Stimulated activated CD4-positive, alpha-beta T cell treated with anti-CD3 and anti-CD28 coated beads, TNF-alpha, amount 100 ng/mL, for 48 hours (primary cell): ENCODE measurements at regions not wholly inside any gene's neighbourhood (a gene's known extent, or its start where the extent isn't known, plus 50 kb on each side); places are given as distances from the start of the nearest gene placed in this dataset.

Experiments
- DNase-seq, 3 donors: peaks; one replicate each; pipeline ENCODE4 v3.0.0-alpha.2; 2020; ENCODE audit warnings: low read depth in 3 of 3

GRCh38 chr5:168219515-168220410 lies 71.7 kb upstream of the WWC1 start:
- peak in 1 of 3 donors; percentile 14 for DNase-seq

DNA sequence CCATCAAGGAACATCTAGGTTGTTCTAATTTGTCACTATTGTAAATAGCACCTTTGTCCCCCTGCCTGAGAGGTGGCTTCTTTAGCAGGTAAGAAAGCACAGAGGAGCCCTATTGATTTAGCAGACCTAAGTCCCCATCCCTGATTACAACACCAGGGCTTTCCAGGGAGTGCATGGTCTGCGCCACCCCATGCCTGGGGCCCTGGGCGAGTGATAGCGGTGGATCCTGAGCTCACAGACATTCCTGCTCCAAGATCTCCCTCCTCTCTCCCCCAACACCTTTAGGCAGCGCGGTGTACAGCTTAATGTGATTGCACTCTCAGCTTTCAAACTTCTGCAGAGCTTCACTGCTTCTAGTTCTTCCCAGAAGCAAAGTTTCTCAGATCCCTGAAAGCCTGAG lies 67.4 kb upstream of the WWC1 start:
- DNase-seq, result no peak

GRCh38 chr5:168226012-168226411 lies 65.4 kb upstream of the WWC1 start:
- no peak for DNase-seq

DNA sequence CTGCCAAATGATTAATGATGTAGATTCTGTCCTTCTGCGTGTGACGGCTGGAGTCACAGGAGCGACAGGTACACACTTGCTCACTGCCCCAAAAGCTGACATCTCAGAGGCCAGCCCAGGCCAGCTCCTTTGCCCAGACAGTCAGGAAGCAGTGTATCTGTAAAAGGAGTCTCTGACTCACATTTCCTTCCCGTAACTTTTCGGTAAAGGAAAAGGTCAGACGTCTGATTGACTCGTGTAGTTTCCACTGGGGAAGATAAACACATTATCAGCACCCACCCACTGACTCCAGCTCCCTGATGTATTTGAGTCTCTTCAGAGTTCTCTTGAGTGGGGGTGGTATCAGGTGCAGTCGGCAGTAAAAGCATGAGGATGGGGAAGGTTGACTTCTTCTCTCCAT lies 64.4 kb upstream of the WWC1 start:
- no peak for DNase-seq

- DNase-seq, result no peak
These were observed 63.4 kb upstream of the WWC1 start for GRCh38 chr5:168227973-168228615.

GRCh38 chr5:168228668-168229067 lies 62.8 kb upstream of the WWC1 start:
- DNase-seq, result no peak

GRCh38 chr5:168234133-168234532 lies 57.3 kb upstream of the WWC1 start:
- DNase-seq, result no peak

- no peak for DNase-seq
These were observed 53.0 kb upstream of the WWC1 start for GRCh38 chr5:168238463-168238862.

GRCh38 chr5:168239325-168239724 lies 52.1 kb upstream of the WWC1 start:
- DNase-seq, result no peak
